BE2C (cell line): ENCODE measurements at regions not wholly inside any gene's neighbourhood (a gene's known extent, or its start where the extent isn't known, plus 50 kb on each side); places are given as distances from the start of the nearest gene placed in this dataset.

ENCODE experiments used
- DNase-seq: peaks from one replicate; pipeline ENCODE4 v3.0.0-alpha.2; 2020
- H3K27me3 ChIP-seq: fragments of 250-450 bp; sonication (Bioruptor Pico); 2 replicates; pipeline ENCODE4 v1.5.1; 2020; ENCODE audit warnings: mild to moderate bottlenecking
- H3K36me3 ChIP-seq: fragments of 250-450 bp; sonication (Bioruptor Pico); 2 replicates; pipeline ENCODE4 v1.5.1; 2020; ENCODE audit warnings: mild to moderate bottlenecking
- H3K4me1 ChIP-seq: fragments of 250-450 bp; sonication (Bioruptor Pico); 2 replicates; pipeline ENCODE4 v1.5.1; 2020
- H3K4me3 ChIP-seq: 2 replicates; pipeline ENCODE4 v1.5.1; 2011; ENCODE audit warnings: low read depth, low read length
- H3K9me3 ChIP-seq: fragments of 250-450 bp; sonication (Bioruptor Pico); 2 replicates; pipeline ENCODE4 v1.5.1; 2020
- CTCF ChIP-seq: IDR thresholded peaks from 2 replicates; pipeline ENCODE4 v1.5.1; 2012; ENCODE audit warnings: mild to moderate bottlenecking, low read depth, low read length

GRCh38 chr3:66692766-66693150 is 191.9 kb upstream of the LRIG1 start:
- no peak for DNase-seq
- Histone ChIP-seq H3K27me3 (0 out of 2 replicates have a peak, but pooled peaks cover 2% of the 10 kb centered on the region), H3K36me3 (no peaks in the 10 kb centered on the region), H3K4me3 (no peak overlapping the region), H3K4me1 (no peaks in the 10 kb centered on the region), H3K9me3 (no peaks in the 10 kb centered on the region)
- TF ChIP-seq CTCF, result no peak

- H3K27me3 ChIP-seq, result 0 out of 2 replicates have a peak, but pooled peaks cover 2% of the 10 kb centered on the region
- TF ChIP-seq CTCF, result no peak
- no peak overlapping the region for H3K4me3 ChIP-seq
- no peaks in the 10 kb centered on the region for H3K4me1 ChIP-seq
- no peak for DNase-seq
- no peaks in the 10 kb centered on the region for H3K9me3 ChIP-seq
- no peaks in the 10 kb centered on the region for H3K36me3 ChIP-seq
These were observed 192.7 kb upstream of the LRIG1 start for GRCh38 chr3:66693461-66694031.

- no peak for TF ChIP-seq CTCF
- Histone ChIP-seq H3K36me3 (no peaks in the 10 kb centered on the region), H3K27me3 (no peaks in the 10 kb centered on the region), H3K4me1 (no peaks in the 10 kb centered on the region), H3K4me3 (no peak overlapping the region), H3K9me3 (no peaks in the 10 kb centered on the region)
- no peak for DNase-seq
These were observed 201.3 kb upstream of the LRIG1 start for GRCh38 chr3:66702126-66702525.

- Histone ChIP-seq H3K9me3 (no peaks in the 10 kb centered on the region), H3K4me3 (no peak overlapping the region), H3K36me3 (no peaks in the 10 kb centered on the region), H3K27me3 (no peaks in the 10 kb centered on the region), H3K4me1 (no peaks in the 10 kb centered on the region)
- no peak for TF ChIP-seq CTCF
- DNase-seq, result no peak
These were observed 202.7 kb upstream of the LRIG1 start for GRCh38 chr3:66703501-66703900.

GRCh38 chr3:66705076-66705475 is 204.3 kb upstream of the LRIG1 start:
- DNase-seq, result no peak
- Histone ChIP-seq H3K4me1 (no peaks in the 10 kb centered on the region), H3K9me3 (no peaks in the 10 kb centered on the region), H3K27me3 (no peaks in the 10 kb centered on the region), H3K36me3 (no peaks in the 10 kb centered on the region), H3K4me3 (no peak overlapping the region)
- TF ChIP-seq CTCF, result no peak

- no peaks in the 10 kb centered on the region for H3K36me3 ChIP-seq
- H3K4me1 ChIP-seq, result no peaks in the 10 kb centered on the region
- no peak for TF ChIP-seq CTCF
- DNase-seq, result no peak
- no peaks in the 10 kb centered on the region for H3K27me3 ChIP-seq
- H3K4me3 ChIP-seq, result no peak overlapping the region
- no peaks in the 10 kb centered on the region for H3K9me3 ChIP-seq
These were observed 206.1 kb upstream of the LRIG1 start for GRCh38 chr3:66706890-66707289.
